ENCODE measurements at regions not wholly inside any gene's neighbourhood (a gene's known extent, or its start where the extent isn't known, plus 50 kb on each side); places are given as distances from the start of the nearest gene placed in this dataset.

DNA sequence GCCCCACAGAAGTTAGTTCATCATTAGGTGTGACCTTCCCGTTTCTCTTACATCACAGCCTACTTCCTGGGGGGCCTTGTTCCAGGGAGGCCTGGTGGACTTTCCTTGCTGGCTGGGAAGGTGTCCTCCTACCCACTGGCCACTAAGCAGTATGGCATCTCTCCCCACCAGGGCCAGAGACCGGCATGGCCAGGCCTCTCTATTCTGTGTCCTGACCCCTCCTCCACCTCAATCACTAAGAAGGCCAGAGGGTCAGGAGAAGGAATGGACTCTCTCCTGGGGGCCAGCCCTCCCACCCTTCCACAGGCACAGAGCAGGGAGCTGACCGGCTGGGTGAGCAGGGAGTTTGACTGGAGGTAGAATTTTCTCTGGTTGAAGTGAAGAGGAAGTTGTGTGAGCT is 81.9 kb downstream of the PJA1 start:
- no peak for DNase-seq

DNA sequence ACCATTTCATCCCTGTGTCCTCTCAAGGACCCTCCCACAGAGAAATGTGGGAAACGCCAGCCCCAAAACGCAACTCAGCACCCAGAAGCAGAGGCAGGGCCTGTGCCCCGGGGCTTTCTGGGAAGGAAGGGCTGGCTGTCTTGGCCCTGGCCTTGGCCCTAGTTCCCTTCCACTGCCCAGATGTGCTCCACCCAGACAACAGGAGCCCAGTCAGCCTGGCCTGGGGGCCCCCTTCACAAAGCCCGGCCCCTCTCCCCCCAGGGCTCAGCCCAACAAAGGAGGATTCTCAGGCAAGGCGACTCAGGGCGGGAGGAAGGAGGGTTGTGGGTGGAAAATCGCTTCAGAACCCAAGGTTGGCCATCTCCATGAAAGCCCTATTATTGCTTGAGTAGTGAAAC is 82.5 kb downstream of the PJA1 start:
- DNase-seq = no peak

DNA sequence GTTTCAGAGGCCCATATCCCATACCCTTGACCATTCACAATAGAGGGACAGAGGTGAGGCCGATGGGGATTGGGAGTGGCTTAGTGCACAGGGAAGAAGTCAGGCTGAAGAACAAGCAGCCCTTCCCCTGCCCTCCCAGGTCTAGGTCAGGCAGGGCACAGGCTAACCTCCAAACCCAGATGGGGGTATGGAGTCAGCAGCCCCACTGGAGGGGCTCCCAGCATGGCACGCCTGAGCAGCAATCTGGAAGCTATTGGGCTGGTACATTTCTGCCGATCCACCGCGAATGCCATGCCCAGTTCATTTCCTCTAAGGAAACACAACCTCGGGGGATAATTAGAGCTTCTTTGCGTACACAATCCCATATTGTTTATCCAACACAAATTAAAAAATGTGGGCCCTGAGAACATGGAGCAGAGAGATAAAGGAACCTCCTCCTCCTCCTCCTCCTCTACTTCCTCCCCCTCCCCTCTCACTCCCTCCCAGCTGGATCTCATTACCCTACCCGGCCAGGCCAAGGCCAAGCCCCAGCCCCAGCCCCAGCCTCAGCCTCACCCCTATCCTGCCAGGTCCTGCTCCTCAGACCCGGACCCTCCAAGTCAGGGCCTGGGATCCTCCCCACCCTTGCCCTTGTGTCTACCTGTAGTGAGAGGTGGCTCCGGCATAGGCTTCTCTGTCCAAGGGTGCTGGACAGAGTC is 83.0 kb downstream of the PJA1 start:
- no peak for DNase-seq

GRCh38 chrX:69080855-69081465 is 84.3 kb downstream of the PJA1 start:
- no peak for DNase-seq

DNA sequence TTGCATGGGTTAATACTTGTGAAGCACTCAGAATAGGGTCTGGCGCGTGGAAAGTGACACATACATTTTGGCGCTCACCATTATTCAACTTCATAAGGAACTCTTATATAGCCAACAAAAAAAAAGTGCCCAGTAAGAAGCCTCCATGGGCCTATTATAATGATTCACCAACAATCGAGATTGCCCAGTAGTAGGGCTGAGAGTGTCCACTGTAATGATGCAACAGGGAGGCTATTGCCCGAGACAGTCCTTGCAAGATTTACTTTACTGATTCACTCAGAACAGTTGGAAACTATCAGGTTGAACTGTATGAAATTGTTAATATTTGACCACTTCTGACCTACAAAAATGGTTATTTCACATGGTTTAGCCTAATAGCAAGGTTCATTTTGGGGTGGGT is 86.0 kb downstream of the PJA1 start:
- no peak for DNase-seq

- no peak for DNase-seq
These were observed 87.3 kb downstream of the PJA1 start for GRCh38 chrX:69077895-69078455.

DNA sequence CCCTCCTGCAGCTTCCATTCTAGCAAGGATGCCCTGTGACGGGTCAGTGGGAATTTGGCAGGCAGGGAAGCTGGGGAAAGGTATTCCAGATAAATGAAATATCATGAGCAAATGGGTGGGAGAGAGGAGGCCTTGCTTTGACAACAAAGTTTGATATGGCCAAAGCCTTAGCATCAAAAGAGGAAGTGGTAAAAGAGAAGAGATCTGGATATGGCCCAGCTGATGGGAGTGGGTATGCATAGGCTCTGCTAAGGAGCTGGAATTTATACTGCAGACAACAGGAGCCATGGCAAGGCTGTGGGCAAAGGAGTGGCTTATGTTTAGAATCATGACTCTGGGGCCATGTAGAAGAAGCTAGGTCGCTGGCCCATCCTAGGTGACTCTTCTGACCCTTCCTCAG is 89.2 kb downstream of the PJA1 start:
- DNase-seq = no peak

DNA sequence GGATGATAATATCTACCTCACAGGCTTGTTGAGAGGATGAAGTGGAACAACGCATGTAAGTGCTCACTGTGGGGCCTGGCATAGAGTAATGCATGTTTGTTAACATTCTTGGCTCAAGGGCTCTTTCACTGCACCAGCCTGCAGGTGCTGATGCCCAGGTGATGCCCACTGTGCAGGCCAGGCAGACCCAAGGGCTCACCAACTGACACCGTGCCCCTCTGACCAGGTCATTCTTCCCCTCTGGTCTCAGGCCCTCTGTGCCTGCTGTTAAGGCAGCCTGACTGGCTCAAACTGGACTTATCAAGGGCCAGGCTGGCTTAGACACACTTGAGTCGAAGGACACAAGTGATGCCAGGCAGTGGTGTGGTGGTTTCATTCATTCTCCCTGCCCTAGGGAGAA is 90.5 kb downstream of the PJA1 start:
- no peak for DNase-seq

GRCh38 chrX:69073721-69074120 is 91.5 kb downstream of the PJA1 start:
- no peak for DNase-seq

DNA sequence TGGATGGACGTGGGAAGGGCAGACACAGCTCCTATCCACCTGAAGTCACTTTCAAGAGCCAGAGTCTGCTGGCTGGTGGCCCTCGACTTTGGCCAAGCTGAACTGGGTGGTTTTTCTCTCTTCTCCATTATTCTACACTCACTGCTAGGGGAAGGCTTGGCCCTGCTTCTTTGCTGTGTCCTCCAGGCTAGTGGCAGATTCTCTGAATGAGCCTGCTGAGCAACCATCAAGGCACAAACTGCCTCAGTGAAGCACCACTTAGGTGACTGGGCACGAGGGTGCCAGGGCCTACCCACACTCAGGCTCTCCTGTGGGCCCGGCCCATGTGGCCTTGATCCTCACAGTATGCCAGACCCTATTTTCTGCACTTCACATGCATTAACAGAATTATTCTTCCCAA is 92.0 kb downstream of the PJA1 start:
- DNase-seq = no peak

- no peak for DNase-seq
These were observed 92.7 kb downstream of the PJA1 start for GRCh38 chrX:69072486-69073006.

GRCh38 chrX:69070949-69071650 is 94.2 kb downstream of the PJA1 start:
- DNase-seq = no peak

- DNase-seq = no peak
These were observed 95.4 kb downstream of the PJA1 start for GRCh38 chrX:69069876-69070275.

- no peak for DNase-seq
These were observed 96.2 kb downstream of the PJA1 start for GRCh38 chrX:69069086-69069445.

DNA sequence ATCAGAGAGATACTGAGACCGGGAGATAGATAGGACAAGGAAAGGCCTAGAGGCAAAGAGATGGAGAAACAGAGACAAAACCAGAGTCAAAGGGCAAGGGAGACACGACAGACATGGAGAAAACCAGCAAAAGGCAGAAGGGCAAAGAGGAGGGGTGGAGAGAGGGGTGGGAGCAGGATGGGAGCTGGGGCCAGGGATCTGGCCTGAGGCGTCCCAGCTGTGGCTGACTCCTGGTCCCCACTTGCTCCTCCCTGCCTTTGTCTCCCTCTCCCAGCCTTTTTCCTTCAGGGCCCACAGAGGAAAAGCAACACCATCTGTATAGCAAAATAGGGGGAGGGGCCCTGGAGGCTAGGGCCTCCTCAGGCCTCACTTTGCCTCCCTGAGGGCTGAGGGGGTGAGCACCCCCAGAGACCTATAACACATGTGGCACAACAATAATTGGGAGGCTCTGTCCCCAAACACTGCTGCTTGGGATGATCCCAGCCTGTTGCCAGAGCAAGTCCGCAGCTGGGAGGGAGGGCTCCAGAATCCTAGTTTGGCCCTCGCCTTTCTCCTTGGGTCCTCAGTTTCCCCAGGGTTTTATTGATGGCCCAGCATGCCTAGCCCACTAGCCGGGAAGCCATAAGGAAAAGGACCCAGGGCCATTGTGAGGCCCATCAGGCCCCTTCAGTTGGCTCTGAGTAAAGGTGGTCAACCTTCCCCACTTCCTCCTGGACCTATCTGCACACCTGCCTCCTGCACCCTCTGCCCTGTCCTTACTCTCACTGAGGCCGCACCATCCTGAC is 96.8 kb downstream of the PJA1 start:
- no peak for DNase-seq

GRCh38 chrX:69067841-69068240 is 97.4 kb downstream of the PJA1 start:
- DNase-seq = no peak

DNA sequence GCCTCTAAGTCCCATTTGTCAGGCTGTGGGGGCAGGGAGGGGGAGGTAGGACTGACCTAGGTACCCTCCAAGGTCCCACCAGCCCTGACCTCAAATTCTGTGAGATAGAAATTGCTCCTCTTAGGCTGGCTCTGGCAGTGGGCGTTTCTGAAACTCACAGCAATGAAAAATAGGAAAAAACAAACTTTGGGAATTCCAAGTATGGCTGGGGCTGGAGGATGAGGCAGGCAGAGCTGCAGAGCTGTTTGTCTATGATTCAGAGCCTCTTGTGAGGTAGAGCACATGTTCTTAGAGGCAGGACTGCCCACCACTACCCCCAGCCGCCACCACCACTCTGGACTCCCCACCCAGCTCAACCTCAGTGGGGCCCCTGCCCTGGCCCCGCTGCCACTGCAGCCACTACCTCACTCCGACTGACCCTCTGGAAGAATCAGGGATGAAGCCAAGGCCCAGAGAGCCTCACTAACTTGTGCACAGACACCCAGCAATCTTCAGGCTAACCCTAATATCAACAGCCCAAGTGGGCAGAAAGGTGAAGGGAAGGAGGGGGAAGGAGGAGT is 98.2 kb downstream of the PJA1 start:
- no peak for DNase-seq

- no peak for DNase-seq
These were observed 99.1 kb downstream of the PJA1 start for GRCh38 chrX:69066021-69066757.

- DNase-seq = no peak
These were observed 99.8 kb downstream of the PJA1 start for GRCh38 chrX:69065451-69065850.

- DNase-seq = no peak
These were observed 101.8 kb downstream of the PJA1 start for GRCh38 chrX:69063486-69063885.

DNA sequence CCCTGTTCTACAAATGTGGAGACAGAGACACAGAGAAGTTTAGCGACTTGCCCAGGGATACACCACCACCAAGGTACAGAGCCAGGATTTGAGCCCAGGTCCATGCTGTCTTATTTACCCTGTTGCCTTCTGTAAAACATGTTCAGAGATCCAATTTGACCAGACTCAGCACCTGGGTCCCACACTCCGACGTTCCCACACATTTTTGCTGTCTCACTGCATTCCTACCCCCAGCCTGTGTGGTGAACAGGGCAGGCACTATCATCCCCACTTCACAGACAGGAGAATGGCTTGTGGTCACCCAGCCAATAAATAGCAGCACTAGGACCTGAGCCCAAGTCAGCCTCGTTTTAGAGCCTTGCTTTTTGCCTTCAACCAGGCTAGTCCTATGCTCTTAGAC is 102.8 kb downstream of the PJA1 start:
- DNase-seq = no peak

Measured in suppressor macrophage treated with lipopolysaccharide for 1 hour (primary cell).